Osteoblast (primary cell): ENCODE measurements at regions not wholly inside any gene's neighbourhood (a gene's known extent, or its start where the extent isn't known, plus 50 kb on each side); places are given as distances from the start of the nearest gene placed in this dataset.

Experiments
- DNase-seq: peaks from one replicate; pipeline ENCODE4 v3.0.0; 2011; ENCODE audit warnings: low spot score, mixed read lengths; ENCODE audit not compliant: insufficient read length; ENCODE audit errors: missing footprints
- H2AFZ ChIP-seq: 2 replicates; pipeline ENCODE4 v1.6.0; 2011; ENCODE audit warnings: mild to moderate bottlenecking, low read length
- H3K27ac ChIP-seq: 2 replicates; pipeline ENCODE4 v1.5.1; 2011; ENCODE audit warnings: mild to moderate bottlenecking, low read depth, low read length, moderate library complexity
- H3K27me3 ChIP-seq: 2 replicates; pipeline ENCODE4 v1.6.0; 2012; ENCODE audit warnings: mild to moderate bottlenecking, control low read depth, inconsistent platforms, low read length, moderate library complexity; ENCODE audit not compliant: insufficient read depth
- H3K36me3 ChIP-seq: 2 replicates; pipeline ENCODE4 v1.5.1; 2011; ENCODE audit warnings: mild to moderate bottlenecking, low read length, control low read depth, moderate library complexity; ENCODE audit not compliant: insufficient read depth
- H3K4me1 ChIP-seq: 2 replicates; pipeline ENCODE4 v1.5.1; 2011; ENCODE audit warnings: mild to moderate bottlenecking, low read length, control low read depth, moderate library complexity; ENCODE audit not compliant: insufficient read depth
- H3K4me2 ChIP-seq: 2 replicates; pipeline ENCODE4 v1.6.0; 2011; ENCODE audit warnings: mild to moderate bottlenecking, low read length; ENCODE audit not compliant: insufficient read depth
- H3K4me3 ChIP-seq: fragments of 200-600 bp; sonication (generic); 3 replicates; pipeline ENCODE4 v1.5.1; 2012; ENCODE audit warnings: mild to moderate bottlenecking, low read length, inconsistent platforms; ENCODE audit not compliant: insufficient read depth
- H3K79me2 ChIP-seq: 2 replicates; pipeline ENCODE4 v1.6.0; 2012; ENCODE audit warnings: mild to moderate bottlenecking, low read length, control low read depth, inconsistent platforms; ENCODE audit not compliant: insufficient read depth
- H3K9me3 ChIP-seq: 2 replicates; pipeline ENCODE4 v1.5.1; 2011; ENCODE audit warnings: low read depth, low read length, control low read depth
- H4K20me1 ChIP-seq: 2 replicates; pipeline ENCODE4 v1.6.0; 2012; ENCODE audit warnings: mild to moderate bottlenecking, low read length, control low read depth; ENCODE audit not compliant: insufficient read depth
- TF ChIP-seq, protein P1 (sequence below): IDR thresholded peaks from 2 replicates; pipeline ENCODE4 v1.5.1; 2011; ENCODE audit warnings: mild to moderate bottlenecking, low read depth, low read length, moderate library complexity; ENCODE audit errors: extremely low read depth

DNA sequence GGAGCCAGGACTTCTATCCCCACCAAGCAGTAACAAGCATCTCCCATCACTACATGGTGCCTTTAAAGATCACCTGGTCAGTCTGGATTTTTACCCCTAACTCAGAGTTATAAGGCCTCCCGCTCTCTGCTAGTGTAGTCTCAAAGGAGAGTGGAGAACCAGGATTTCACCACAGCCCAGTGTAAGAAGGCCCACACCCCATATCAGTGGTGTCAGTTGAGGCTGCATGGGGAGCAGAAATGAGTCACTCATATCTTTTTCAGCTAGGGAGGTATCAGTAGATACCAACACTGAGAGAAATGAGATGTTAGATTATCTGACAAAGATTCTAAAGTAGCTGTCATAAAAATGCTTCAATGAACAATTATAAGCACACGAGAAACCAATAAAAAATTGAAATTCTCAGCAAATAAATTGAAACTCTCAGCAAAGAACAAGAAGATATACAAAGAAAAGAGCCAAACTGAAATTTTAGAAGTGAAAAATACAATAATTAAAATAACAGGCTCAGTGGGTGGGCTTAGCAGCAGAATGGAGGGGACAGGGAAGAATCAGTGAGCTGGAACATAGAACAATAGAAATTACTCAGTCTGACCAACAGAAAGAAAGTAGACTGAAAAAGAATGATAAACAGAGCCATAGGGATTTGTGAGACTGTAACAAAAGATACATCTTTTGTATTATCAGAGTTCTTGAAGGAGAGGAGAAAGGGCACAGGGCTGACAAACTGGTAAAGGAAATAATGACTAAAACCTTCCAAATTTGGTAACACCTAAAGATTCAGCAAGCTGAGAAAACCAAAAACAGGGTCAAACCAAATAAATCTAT is 257.7 kb downstream of the ANAPC1 start:
- no peaks in the 10 kb centered on the region for H3K9me3 ChIP-seq
- no peak overlapping the region for H2AFZ ChIP-seq
- H3K4me1 ChIP-seq, result peaks cover 6% of the 10 kb centered on the region
- H3K4me3 ChIP-seq, result no peak overlapping the region
- TF ChIP-seq, protein P1, sequence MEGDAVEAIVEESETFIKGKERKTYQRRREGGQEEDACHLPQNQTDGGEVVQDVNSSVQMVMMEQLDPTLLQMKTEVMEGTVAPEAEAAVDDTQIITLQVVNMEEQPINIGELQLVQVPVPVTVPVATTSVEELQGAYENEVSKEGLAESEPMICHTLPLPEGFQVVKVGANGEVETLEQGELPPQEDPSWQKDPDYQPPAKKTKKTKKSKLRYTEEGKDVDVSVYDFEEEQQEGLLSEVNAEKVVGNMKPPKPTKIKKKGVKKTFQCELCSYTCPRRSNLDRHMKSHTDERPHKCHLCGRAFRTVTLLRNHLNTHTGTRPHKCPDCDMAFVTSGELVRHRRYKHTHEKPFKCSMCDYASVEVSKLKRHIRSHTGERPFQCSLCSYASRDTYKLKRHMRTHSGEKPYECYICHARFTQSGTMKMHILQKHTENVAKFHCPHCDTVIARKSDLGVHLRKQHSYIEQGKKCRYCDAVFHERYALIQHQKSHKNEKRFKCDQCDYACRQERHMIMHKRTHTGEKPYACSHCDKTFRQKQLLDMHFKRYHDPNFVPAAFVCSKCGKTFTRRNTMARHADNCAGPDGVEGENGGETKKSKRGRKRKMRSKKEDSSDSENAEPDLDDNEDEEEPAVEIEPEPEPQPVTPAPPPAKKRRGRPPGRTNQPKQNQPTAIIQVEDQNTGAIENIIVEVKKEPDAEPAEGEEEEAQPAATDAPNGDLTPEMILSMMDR, result no peak
- no peak overlapping the region for H3K4me2 ChIP-seq
- no peaks in the 10 kb centered on the region for H3K27me3 ChIP-seq
- no peak for DNase-seq
- H3K27ac ChIP-seq, result no peak overlapping the region
- H3K36me3 ChIP-seq, result no peaks in the 10 kb centered on the region
- H4K20me1 ChIP-seq, result no peaks in the 10 kb centered on the region
- H3K79me2 ChIP-seq, result no peaks in the 10 kb centered on the region

DNA sequence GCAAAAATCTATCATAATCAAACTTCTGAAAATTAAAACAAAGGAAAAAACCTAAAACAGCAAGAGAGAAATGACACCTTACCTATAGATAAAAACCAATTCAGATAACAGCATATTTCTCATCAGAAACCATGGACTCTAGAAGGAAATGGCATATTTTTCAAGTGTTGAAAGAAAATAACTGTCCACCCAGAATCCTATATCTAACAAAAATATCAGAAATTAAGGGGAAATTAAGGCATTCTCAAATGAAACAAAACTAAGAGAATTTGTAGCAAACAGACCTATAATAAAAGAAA is 257.2 kb downstream of the ANAPC1 start:
- H2AFZ ChIP-seq, result no peak overlapping the region
- H3K4me3 ChIP-seq, result no peak overlapping the region
- H3K79me2 ChIP-seq, result no peaks in the 10 kb centered on the region
- no peaks in the 10 kb centered on the region for H3K27me3 ChIP-seq
- H3K9me3 ChIP-seq, result no peaks in the 10 kb centered on the region
- H3K27ac ChIP-seq, result no peak overlapping the region
- no peak overlapping the region for H3K4me2 ChIP-seq
- no peaks in the 10 kb centered on the region for H4K20me1 ChIP-seq
- no peak for DNase-seq
- TF ChIP-seq, protein P1, result no peak
- peaks cover 6% of the 10 kb centered on the region for H3K4me1 ChIP-seq
- no peaks in the 10 kb centered on the region for H3K36me3 ChIP-seq

GRCh38 chr2:111627256-111627655 is 256.7 kb downstream of the ANAPC1 start:
- Histone ChIP-seq H3K36me3 (no peaks in the 10 kb centered on the region), H3K27me3 (no peaks in the 10 kb centered on the region), H3K4me2 (no peak overlapping the region), H3K9me3 (no peaks in the 10 kb centered on the region), H2AFZ (no peak overlapping the region), H3K4me1 (peaks cover 6% of the 10 kb centered on the region), H3K79me2 (no peaks in the 10 kb centered on the region), H3K4me3 (no peak overlapping the region), H3K27ac (no peak overlapping the region), H4K20me1 (no peaks in the 10 kb centered on the region)
- DNase-seq, result no peak
- TF ChIP-seq, protein P1, result no peak

GRCh38 chr2:111628221-111628620 is 255.8 kb downstream of the ANAPC1 start:
- Histone ChIP-seq H3K36me3 (no peaks in the 10 kb centered on the region), H3K4me2 (no peak overlapping the region)
- DNase-seq, result no peak

More at GRCh38 chr2:111628221-111628620, 255.8 kb downstream of the ANAPC1 start:
- H2AFZ ChIP-seq, result no peak overlapping the region
- H4K20me1 ChIP-seq, result no peaks in the 10 kb centered on the region
- H3K9me3 ChIP-seq, result no peaks in the 10 kb centered on the region
- H3K79me2 ChIP-seq, result no peaks in the 10 kb centered on the region
- peaks cover 6% of the 10 kb centered on the region for H3K4me1 ChIP-seq
- no peak overlapping the region for H3K4me3 ChIP-seq
- TF ChIP-seq, protein P1, result no peak
- H3K27ac ChIP-seq, result no peak overlapping the region
- no peaks in the 10 kb centered on the region for H3K27me3 ChIP-seq
